GM12878 (cell line): ENCODE measurements at regions not wholly inside any gene's neighbourhood (a gene's known extent, or its start where the extent isn't known, plus 50 kb on each side); places are given as distances from the start of the nearest gene placed in this dataset.

Experiments used
- ATAC-seq: fragments of 200-7000 bp; cut with Tn5 transposase; 3 replicates; pipeline ENCODE4 v1.9.1; 2020; ENCODE audit warnings: mild to moderate bottlenecking, moderate library complexity
- BruUV-seq: library from RNA; stranded (reverse); fragments of 400-500 nt; replicated peaks from 2 replicates; lab custom pipeline; 2021; lab: Mats Ljungman, UMichigan
- CTCF ChIA-PET: fragments of 300-600 bp; sonication (Branson Sonifier 250); formaldehyde crosslinking; extraction: SDS; loops from one replicate; lab custom pipeline; 2021; ENCODE audit warnings: inconsistent platforms; lab: Yijun Ruan, JAX
- POLR2A ChIA-PET: fragments of 350-600 bp; formaldehyde crosslinking; extraction: SDS; loops from one replicate; lab custom pipeline; 2021; ENCODE audit warnings: inconsistent platforms; lab: Charles Lee
- RAD21 ChIA-PET: fragments of 300-600 bp; sonication (Branson Sonifier 250); formaldehyde crosslinking; loops from one replicate; lab custom pipeline; 2023; ENCODE audit warnings: antibody characterized with exemption; ENCODE audit not compliant: unreplicated experiment; lab: Charles Lee
- SMC1A ChIA-PET: fragments of 300-600 bp; sonication (Branson Sonifier 250); formaldehyde crosslinking; loops from one replicate; lab custom pipeline; 2023; ENCODE audit not compliant: unreplicated experiment, uncharacterized antibody; lab: Charles Lee
- DNase-seq: peaks from one replicate; pipeline ENCODE4 v3.0.0-alpha.2; 2011; ENCODE audit warnings: low read depth, low spot score
- FAIRE-seq: peaks from 3 replicates; lab custom pipeline; 2011; peaks lifted over from hg19 to GRCh38; lab: Jason Lieb, UNC
- H2AFZ ChIP-seq: 2 replicates; pipeline ENCODE4 v1.6.0; 2011; ENCODE audit warnings: low read depth, low read length, control low read depth; ENCODE audit not compliant: control insufficient read depth
- H3K27ac ChIP-seq: 2 replicates; pipeline ENCODE4 v1.5.1; 2011; ENCODE audit warnings: control low read depth; ENCODE audit not compliant: control insufficient read depth, insufficient read depth
- H3K27me3 ChIP-seq, 2 experiments: replicated peaks in 1 of 2; 2 replicates each; pipeline versions ENCODE4 v1.6.0 to v1.6.1; 2011; ENCODE audit warnings: low read length in 1 of 2; ENCODE audit not compliant: control insufficient read depth in 2 of 2, insufficient read depth in 2 of 2
- H3K36me3 ChIP-seq, 2 experiments: 2 replicates each; pipeline ENCODE4 v1.5.1; 2011; ENCODE audit warnings: low read length in 1 of 2; ENCODE audit not compliant: control insufficient read depth in 2 of 2, insufficient read depth in 2 of 2
- H3K4me1 ChIP-seq: 2 replicates; pipeline ENCODE4 v1.6.1; 2011; ENCODE audit warnings: mild to moderate bottlenecking, low read length, moderate library complexity, mixed read lengths; ENCODE audit not compliant: control insufficient read depth, insufficient read depth
- H3K4me2 ChIP-seq: 2 replicates; pipeline ENCODE4 v1.6.0; 2011; ENCODE audit warnings: control low read depth; ENCODE audit not compliant: control insufficient read depth, insufficient read depth
- H3K4me3 ChIP-seq: fragments of 200-600 bp; sonication (generic); 2 replicates; pipeline ENCODE4 v1.5.1; 2016
- H3K79me2 ChIP-seq: 2 replicates; pipeline ENCODE4 v1.6.0; 2011; ENCODE audit warnings: low read length; ENCODE audit not compliant: control insufficient read depth, insufficient read depth
- H3K9ac ChIP-seq: 2 replicates; pipeline ENCODE4 v1.8.0; 2011; ENCODE audit warnings: low read length, control low read depth, mixed read lengths; ENCODE audit not compliant: control insufficient read depth, insufficient read depth
- H3K9me3 ChIP-seq: replicated peaks from 3 replicates; pipeline ENCODE4 v1.5.1; 2011; ENCODE audit warnings: mild to moderate bottlenecking, low read length; ENCODE audit not compliant: control insufficient read depth, insufficient read depth
- H4K20me1 ChIP-seq: 2 replicates; pipeline ENCODE4 v1.6.0; 2011; ENCODE audit not compliant: control insufficient read depth, insufficient read depth
- FOS ChIP-seq: IDR thresholded peaks from 3 replicates; pipeline ENCODE4 v1.6.1; 2011; ENCODE audit warnings: borderline replicate concordance; ENCODE audit not compliant: insufficient read length; ENCODE audit errors: extremely low read depth
- FOXK2 ChIP-seq: fragments of 450-650 bp; IDR thresholded peaks from 2 replicates; pipeline ENCODE4 v1.6.1; 2017; ENCODE audit warnings: mild to moderate bottlenecking, moderate library complexity
- FOXM1 ChIP-seq: IDR thresholded peaks from 2 replicates; pipeline ENCODE4 v1.6.1; 2012; ENCODE audit warnings: low read depth, mild to moderate bottlenecking, inconsistent platforms, low read length, moderate library complexity
- MXI1 ChIP-seq: fragments of 150-350 bp; IDR thresholded peaks from 2 replicates; pipeline ENCODE4 v1.6.1; 2011; ENCODE audit warnings: low read depth, mild to moderate bottlenecking, inconsistent platforms, low read length, improper control_type of control experiment
- NR2C1 ChIP-seq: fragments of 450-650 bp; IDR thresholded peaks from 2 replicates; pipeline ENCODE4 v1.6.1; 2017; ENCODE audit warnings: antibody characterized with exemption, mild to moderate bottlenecking, moderate library complexity
- RBBP5 ChIP-seq: fragments of 200-600 bp; sonication (generic); conservative IDR thresholded peaks from 2 replicates; pipeline ENCODE4 v1.6.1; 2016
- RFX5 ChIP-seq: IDR thresholded peaks from 2 replicates; pipeline ENCODE4 v1.6.1; 2011; ENCODE audit warnings: low read depth, low read length, improper control_type of control experiment
- SPI1 ChIP-seq: IDR thresholded peaks from 2 replicates; pipeline ENCODE4 v1.6.1; 2011; ENCODE audit warnings: low read depth, mild to moderate bottlenecking, low read length, moderate library complexity, borderline replicate concordance; ENCODE audit not compliant: insufficient read depth
- SREBF2 ChIP-seq: IDR thresholded peaks from 2 replicates; pipeline ENCODE4 v1.6.1; 2012; ENCODE audit warnings: mild to moderate bottlenecking, low read length
- TCF7 ChIP-seq: IDR thresholded peaks from 2 replicates; pipeline ENCODE4 v1.6.1; 2014; ENCODE audit warnings: antibody characterized with exemption, borderline replicate concordance
- ZNF217 ChIP-seq: fragments of 450-650 bp; IDR thresholded peaks from 2 replicates; pipeline ENCODE4 v1.6.1; 2017; ENCODE audit warnings: antibody characterized with exemption, mild to moderate bottlenecking
- ZNF24 ChIP-seq: fragments of 450-650 bp; IDR thresholded peaks from 2 replicates; pipeline ENCODE4 v1.6.1; 2017; ENCODE audit warnings: antibody characterized with exemption, mild to moderate bottlenecking
- ZNF622 ChIP-seq: fragments of 450-650 bp; IDR thresholded peaks from 2 replicates; pipeline ENCODE4 v1.6.1; 2017; ENCODE audit warnings: mild to moderate bottlenecking, inconsistent platforms
- WGBS: methylation state at CpG from one replicate; pipeline ENCODE4 v1.1.6; 2016; ENCODE audit warnings: low lambda C conversion rate; ENCODE audit not compliant: insufficient replicate concordance, insufficient coverage; ENCODE audit errors: missing lambda C conversion rate; 5-methylcytosine and 5-hydroxymethylcytosine counted together
- in situ Hi-C: fragments of 300-500 bp; cut with MboI; formaldehyde crosslinking; loops from 9 replicates; pipeline ENCODE4 v1.14.3; 2018; ENCODE audit warnings: mixed read lengths
- intact Hi-C: fragments of 100-400 bp; cut with micrococcal nuclease; formaldehyde crosslinking; loops from one replicate; pipeline ENCODE4 v1.14.2; 2022; ENCODE audit not compliant: unreplicated experiment
- TF ChIP-seq, protein P1 (sequence below): fragments of 450-650 bp; IDR thresholded peaks from 2 replicates; pipeline ENCODE4 v1.6.1; 2016; ENCODE audit warnings: mild to moderate bottlenecking
- TF ChIP-seq, protein P2 (sequence below): IDR thresholded peaks from 2 replicates; pipeline ENCODE4 v1.6.1; 2012; ENCODE audit warnings: low read depth, low read length, improper control_type of control experiment
- TF ChIP-seq, protein P3 (sequence below): fragments of 150-350 bp; IDR thresholded peaks from 2 replicates; pipeline ENCODE4 v1.6.1; 2016; ENCODE audit warnings: low read depth, low read length
- TF ChIP-seq, protein P4 (sequence below): fragments of 450-650 bp; IDR thresholded peaks from 2 replicates; pipeline ENCODE4 v1.6.1; 2017; ENCODE audit warnings: borderline replicate concordance

GRCh38 chr3:30285188-30286006, 321.0 kb upstream of the TGFBR2 start:
- H4K20me1 ChIP-seq = no peaks in the 10 kb centered on the region
- ChIA-PET SMC1A (interaction anchor here (0.9 kb wide), 1 partner anchor 8 kb away, joined by 3 read pairs; no protein-coding TSS in a partner anchor), CTCF (interaction anchor here (0.8 kb wide), 1 partner anchor 86 kb away, joined by 3 read pairs; no protein-coding TSS in a partner anchor), POLR2A (no interaction called here), RAD21 (no interaction called here)
- in situ Hi-C loops = no loop called here
- ATAC-seq (no peak), FAIRE-seq (no peak), DNase-seq (no peak)
- no peaks in the 10 kb centered on the region for H3K27me3 ChIP-seq
- H2AFZ ChIP-seq = no peak overlapping the region
- no peaks in the 10 kb centered on the region for H3K36me3 ChIP-seq
- no peak overlapping the region for H3K4me2 ChIP-seq
- WGBS = 55% methylated on average over 5 of the region's 5 CpGs
- H3K9me3 ChIP-seq = no peaks in the 10 kb centered on the region
- H3K4me1 ChIP-seq = no peaks in the 10 kb centered on the region
- intact Hi-C loops = no loop called here
- H3K9ac ChIP-seq = no peak overlapping the region
- no peaks in the 10 kb centered on the region for H3K79me2 ChIP-seq
- H3K4me3 ChIP-seq = no peak overlapping the region
- BruUV-seq = no TSS peak
- H3K27ac ChIP-seq = no peak overlapping the region
- TF ChIP-seq FOXM1 (no peak), ZNF24 (no peak), ZNF217 (no peak), NR2C1 (no peak), ZNF622 (no peak), MXI1 (no peak), FOXK2 (no peak), FOS (no peak), RBBP5 (no peak), TCF7 (no peak), SREBF2 (no peak), SPI1 (no peak), RFX5 (no peak)
- TF ChIP-seq, protein P1, sequence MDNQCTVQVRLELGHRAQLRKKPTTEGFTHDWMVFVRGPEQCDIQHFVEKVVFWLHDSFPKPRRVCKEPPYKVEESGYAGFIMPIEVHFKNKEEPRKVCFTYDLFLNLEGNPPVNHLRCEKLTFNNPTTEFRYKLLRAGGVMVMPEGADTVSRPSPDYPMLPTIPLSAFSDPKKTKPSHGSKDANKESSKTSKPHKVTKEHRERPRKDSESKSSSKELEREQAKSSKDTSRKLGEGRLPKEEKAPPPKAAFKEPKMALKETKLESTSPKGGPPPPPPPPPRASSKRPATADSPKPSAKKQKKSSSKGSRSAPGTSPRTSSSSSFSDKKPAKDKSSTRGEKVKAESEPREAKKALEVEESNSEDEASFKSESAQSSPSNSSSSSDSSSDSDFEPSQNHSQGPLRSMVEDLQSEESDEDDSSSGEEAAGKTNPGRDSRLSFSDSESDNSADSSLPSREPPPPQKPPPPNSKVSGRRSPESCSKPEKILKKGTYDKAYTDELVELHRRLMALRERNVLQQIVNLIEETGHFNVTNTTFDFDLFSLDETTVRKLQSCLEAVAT = no peak
- TF ChIP-seq, protein P2, sequence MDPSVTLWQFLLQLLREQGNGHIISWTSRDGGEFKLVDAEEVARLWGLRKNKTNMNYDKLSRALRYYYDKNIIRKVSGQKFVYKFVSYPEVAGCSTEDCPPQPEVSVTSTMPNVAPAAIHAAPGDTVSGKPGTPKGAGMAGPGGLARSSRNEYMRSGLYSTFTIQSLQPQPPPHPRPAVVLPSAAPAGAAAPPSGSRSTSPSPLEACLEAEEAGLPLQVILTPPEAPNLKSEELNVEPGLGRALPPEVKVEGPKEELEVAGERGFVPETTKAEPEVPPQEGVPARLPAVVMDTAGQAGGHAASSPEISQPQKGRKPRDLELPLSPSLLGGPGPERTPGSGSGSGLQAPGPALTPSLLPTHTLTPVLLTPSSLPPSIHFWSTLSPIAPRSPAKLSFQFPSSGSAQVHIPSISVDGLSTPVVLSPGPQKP = no peak
- TF ChIP-seq, protein P3, sequence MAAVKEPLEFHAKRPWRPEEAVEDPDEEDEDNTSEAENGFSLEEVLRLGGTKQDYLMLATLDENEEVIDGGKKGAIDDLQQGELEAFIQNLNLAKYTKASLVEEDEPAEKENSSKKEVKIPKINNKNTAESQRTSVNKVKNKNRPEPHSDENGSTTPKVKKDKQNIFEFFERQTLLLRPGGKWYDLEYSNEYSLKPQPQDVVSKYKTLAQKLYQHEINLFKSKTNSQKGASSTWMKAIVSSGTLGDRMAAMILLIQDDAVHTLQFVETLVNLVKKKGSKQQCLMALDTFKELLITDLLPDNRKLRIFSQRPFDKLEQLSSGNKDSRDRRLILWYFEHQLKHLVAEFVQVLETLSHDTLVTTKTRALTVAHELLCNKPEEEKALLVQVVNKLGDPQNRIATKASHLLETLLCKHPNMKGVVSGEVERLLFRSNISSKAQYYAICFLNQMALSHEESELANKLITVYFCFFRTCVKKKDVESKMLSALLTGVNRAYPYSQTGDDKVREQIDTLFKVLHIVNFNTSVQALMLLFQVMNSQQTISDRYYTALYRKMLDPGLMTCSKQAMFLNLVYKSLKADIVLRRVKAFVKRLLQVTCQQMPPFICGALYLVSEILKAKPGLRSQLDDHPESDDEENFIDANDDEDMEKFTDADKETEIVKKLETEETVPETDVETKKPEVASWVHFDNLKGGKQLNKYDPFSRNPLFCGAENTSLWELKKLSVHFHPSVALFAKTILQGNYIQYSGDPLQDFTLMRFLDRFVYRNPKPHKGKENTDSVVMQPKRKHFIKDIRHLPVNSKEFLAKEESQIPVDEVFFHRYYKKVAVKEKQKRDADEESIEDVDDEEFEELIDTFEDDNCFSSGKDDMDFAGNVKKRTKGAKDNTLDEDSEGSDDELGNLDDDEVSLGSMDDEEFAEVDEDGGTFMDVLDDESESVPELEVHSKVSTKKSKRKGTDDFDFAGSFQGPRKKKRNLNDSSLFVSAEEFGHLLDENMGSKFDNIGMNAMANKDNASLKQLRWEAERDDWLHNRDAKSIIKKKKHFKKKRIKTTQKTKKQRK = no peak
- TF ChIP-seq, protein P4, sequence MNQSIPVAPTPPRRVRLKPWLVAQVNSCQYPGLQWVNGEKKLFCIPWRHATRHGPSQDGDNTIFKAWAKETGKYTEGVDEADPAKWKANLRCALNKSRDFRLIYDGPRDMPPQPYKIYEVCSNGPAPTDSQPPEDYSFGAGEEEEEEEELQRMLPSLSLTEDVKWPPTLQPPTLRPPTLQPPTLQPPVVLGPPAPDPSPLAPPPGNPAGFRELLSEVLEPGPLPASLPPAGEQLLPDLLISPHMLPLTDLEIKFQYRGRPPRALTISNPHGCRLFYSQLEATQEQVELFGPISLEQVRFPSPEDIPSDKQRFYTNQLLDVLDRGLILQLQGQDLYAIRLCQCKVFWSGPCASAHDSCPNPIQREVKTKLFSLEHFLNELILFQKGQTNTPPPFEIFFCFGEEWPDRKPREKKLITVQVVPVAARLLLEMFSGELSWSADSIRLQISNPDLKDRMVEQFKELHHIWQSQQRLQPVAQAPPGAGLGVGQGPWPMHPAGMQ = no peak
